Mesodermal cell (in vitro differentiated cells): ENCODE measurements at regions not wholly inside any gene's neighbourhood (a gene's known extent, or its start where the extent isn't known, plus 50 kb on each side); places are given as distances from the start of the nearest gene placed in this dataset.

Experiments
- H3K27ac ChIP-seq: 2 replicates; pipeline ENCODE4 v1.7.0; 2013; ENCODE audit warnings: mild to moderate bottlenecking, low read depth, low read length, moderate library complexity; ENCODE audit not compliant: severe bottlenecking
- H3K36me3 ChIP-seq: 2 replicates; pipeline ENCODE4 v1.7.1; 2013; ENCODE audit warnings: mild to moderate bottlenecking, low read length, moderate library complexity; ENCODE audit not compliant: control insufficient read depth, insufficient read depth
- H3K4me1 ChIP-seq: one replicate; pipeline ENCODE4 v1.7.1; 2013; ENCODE audit warnings: mild to moderate bottlenecking, low read length; ENCODE audit not compliant: insufficient read depth, control insufficient read depth, poor library complexity, severe bottlenecking
- H3K4me3 ChIP-seq: 2 replicates; pipeline ENCODE4 v1.7.0; 2013; ENCODE audit warnings: low read length, control low read depth, mild to moderate bottlenecking; ENCODE audit not compliant: insufficient read depth, poor library complexity, severe bottlenecking; ENCODE audit errors: extremely low read depth
- H3K9me3 ChIP-seq: 2 replicates; pipeline ENCODE4 v1.7.1; 2013; ENCODE audit warnings: mild to moderate bottlenecking, low read length, moderate library complexity; ENCODE audit not compliant: control insufficient read depth
- WGBS, 2 experiments: methylation state at CpG; one replicate each; pipeline ENCODE4 v1.1.5; 2013; ENCODE audit warnings: missing lambda C conversion rate in 2 of 2; ENCODE audit not compliant: insufficient coverage in 2 of 2; 5-methylcytosine and 5-hydroxymethylcytosine counted together

GRCh38 chr3:139870000-139870675, 64.8 kb upstream of the CLSTN2 start:
- Histone ChIP-seq H3K4me3 (no peak overlapping the region), H3K9me3 (no peaks in the 10 kb centered on the region), H3K36me3 (no peaks in the 10 kb centered on the region), H3K27ac (no peak overlapping the region), H3K4me1 (no peaks in the 10 kb centered on the region)
- 71 to 85% methylated on average over 2 of the region's 2 CpGs for WGBS, 2 experiments

DNA sequence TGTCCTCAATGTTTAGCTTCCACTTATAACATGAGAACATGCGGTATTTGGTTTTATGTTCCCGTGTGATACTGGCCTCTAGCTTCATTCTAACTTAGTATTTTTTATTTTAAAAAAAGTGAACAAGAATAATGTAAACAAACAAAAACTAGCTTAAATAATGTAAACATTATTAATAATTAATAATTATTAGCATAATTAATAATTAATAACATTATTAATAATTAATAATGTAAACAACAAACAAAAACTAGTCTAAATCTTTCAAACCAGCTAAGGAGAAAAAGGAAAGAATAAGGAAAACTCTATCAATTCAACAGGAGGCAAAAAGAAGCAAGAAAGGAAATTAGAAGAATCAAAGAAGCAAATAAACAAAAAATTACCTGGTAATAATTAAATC, 66.2 kb upstream of the CLSTN2 start:
- no CpG with 5 or more reads among the region's 2 CpGs for WGBS, 2 experiments
- Histone ChIP-seq H3K36me3 (no peaks in the 10 kb centered on the region), H3K9me3 (no peaks in the 10 kb centered on the region), H3K4me3 (no peak overlapping the region), H3K4me1 (no peaks in the 10 kb centered on the region), H3K27ac (no peak overlapping the region)

DNA sequence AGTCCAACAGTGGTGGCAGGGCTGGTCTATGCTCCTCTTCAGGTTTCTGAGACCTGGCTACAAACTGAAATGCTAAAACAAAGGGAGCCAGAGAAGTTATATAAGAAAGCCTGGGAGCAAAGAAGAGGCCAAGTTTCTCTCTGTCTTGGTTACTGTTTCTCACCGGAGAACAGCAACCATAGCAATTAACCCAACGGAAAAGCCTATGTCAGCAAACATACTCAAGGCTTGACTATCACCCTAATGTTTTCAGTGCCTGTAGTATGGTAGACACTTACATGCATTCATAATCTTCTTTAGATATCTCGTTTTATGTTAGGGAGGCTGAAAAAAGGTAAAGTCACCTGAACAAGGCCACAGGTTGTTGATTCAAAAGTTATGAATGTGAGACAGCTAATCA, 86.3 kb upstream of the CLSTN2 start:
- no peaks in the 10 kb centered on the region for H3K9me3 ChIP-seq
- WGBS, 2 experiments, result 100% methylated on average over 1 of the region's 3 CpGs; no CpG with 5 or more reads in 1 of the 2 experiments
- H3K4me3 ChIP-seq, result no peak overlapping the region
- H3K36me3 ChIP-seq, result no peaks in the 10 kb centered on the region
- no peaks in the 10 kb centered on the region for H3K4me1 ChIP-seq
- no peak overlapping the region for H3K27ac ChIP-seq

GRCh38 chr3:139846729-139847128, 88.3 kb upstream of the CLSTN2 start:
- no peak overlapping the region for H3K4me3 ChIP-seq
- 83 to 100% methylated on average over 1 of the region's 1 CpG for WGBS, 2 experiments
- H3K36me3 ChIP-seq, result no peaks in the 10 kb centered on the region
- H3K9me3 ChIP-seq, result no peaks in the 10 kb centered on the region
- H3K27ac ChIP-seq, result no peak overlapping the region
- H3K4me1 ChIP-seq, result no peaks in the 10 kb centered on the region

DNA sequence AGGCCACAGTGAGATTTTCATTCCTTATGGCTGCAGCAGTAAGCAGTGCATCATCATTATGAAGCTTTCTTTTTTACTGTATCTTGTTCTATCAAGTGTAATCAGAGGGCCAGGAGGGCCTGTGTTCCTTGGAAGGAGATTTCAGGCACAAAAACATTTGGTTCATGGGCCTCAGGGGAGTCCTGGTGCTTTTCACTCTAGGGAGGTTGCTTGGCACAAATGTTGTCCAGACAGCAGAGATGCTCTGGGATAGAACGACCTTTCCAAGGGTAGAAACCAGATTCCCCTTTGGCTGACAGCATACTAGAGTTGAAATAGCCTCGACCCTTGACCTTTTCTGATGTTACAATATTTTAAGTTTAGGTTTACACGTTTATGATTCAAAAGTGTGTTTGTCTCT, 95.3 kb upstream of the CLSTN2 start:
- Histone ChIP-seq H3K27ac (no peak overlapping the region), H3K4me1 (no peaks in the 10 kb centered on the region), H3K9me3 (no peaks in the 10 kb centered on the region), H3K4me3 (no peak overlapping the region), H3K36me3 (no peaks in the 10 kb centered on the region)
- 91 to 97% methylated on average over 2 to 3 of the region's 3 CpGs for WGBS, 2 experiments

- no peak overlapping the region for H3K27ac ChIP-seq
- no peak overlapping the region for H3K4me3 ChIP-seq
- no peaks in the 10 kb centered on the region for H3K4me1 ChIP-seq
- no peaks in the 10 kb centered on the region for H3K9me3 ChIP-seq
- no peaks in the 10 kb centered on the region for H3K36me3 ChIP-seq
- WGBS, 2 experiments, result 86% methylated on average over 1 of the region's 1 CpG; no CpG with 5 or more reads in 1 of the 2 experiments
Observed at GRCh38 chr3:139839014-139839413, 96.0 kb upstream of the CLSTN2 start.

DNA sequence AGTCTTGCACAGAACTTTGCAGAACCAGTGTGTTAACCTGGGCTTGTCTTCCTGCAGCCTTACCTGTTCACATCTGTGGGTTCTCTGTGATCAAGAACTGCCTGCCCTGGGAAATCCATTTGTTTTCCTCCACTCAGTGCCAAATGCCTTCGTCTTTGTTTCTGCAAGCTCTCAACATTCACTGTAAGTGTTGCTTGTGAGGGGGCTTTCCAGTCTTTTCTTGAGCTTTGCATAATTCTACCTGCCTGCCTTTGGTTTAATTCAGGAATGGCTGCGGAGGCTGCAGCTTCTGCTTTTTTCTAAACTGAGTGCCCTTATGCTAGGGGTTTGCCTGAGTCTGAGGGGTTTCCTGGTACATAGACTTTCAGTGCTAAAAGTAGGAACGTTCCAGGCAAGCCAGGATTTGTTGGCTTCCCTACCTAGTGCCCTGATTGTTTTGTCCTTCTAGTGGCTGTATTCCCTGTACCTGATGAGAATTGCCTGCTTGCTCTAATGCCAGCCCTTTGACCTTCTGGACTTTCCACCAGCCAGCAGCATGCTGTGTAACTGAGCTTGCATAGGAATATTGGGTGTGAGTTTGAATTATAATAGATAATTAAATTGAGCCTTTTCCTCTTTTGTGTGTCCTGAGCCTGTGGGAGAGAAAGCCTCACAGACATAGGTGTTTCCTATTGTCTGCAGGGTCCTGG, 96.6 kb upstream of the CLSTN2 start:
- H3K4me1 ChIP-seq, result no peaks in the 10 kb centered on the region
- H3K36me3 ChIP-seq, result no peaks in the 10 kb centered on the region
- H3K9me3 ChIP-seq, result no peaks in the 10 kb centered on the region
- no peak overlapping the region for H3K27ac ChIP-seq
- H3K4me3 ChIP-seq, result no peak overlapping the region
- WGBS, 2 experiments, result 80 to 83% methylated on average over 2 to 3 of the region's 3 CpGs

DNA sequence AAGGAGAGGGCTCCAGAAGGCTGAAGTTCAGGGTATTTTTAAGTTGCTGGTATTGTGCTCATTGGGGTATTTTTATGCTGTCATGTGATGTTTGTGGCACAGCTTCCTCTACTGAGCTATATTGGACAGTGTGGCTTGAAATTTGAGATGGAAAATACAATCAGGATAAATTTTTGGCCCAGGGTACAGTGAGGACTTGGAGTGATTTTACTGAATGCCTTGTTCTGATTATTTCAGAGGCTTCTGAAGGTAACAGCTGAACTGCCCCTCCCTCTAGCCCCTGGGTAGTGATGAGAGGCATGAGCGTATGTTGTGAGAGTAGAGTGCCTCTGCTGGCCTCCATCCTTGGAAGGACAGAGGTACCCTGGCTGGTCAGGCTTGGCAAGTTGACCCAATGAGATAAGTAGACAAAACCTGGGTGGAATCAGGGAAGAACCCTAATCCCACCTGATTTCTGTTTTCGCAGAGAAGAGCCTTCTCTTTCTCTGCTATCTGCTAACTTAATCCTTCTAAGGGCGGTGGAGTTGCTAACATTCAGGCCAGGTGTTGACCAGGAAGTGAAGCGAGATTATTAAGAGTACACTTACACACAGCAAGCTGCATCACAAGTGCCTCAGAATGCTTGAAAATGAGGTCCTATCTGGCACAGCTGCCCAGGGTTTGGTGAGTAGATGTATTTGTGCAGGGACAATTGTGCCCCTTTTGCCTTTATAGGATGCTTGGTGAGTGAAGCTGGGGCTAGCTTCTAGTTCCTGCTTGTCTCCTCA, 98.1 kb upstream of the CLSTN2 start:
- Histone ChIP-seq H3K4me1 (no peaks in the 10 kb centered on the region), H3K27ac (no peak overlapping the region), H3K36me3 (no peaks in the 10 kb centered on the region), H3K9me3 (no peaks in the 10 kb centered on the region), H3K4me3 (no peak overlapping the region)
- 100% methylated on average over 1 of the region's 4 CpGs; no CpG with 5 or more reads in 1 of the 2 experiments for WGBS, 2 experiments

DNA sequence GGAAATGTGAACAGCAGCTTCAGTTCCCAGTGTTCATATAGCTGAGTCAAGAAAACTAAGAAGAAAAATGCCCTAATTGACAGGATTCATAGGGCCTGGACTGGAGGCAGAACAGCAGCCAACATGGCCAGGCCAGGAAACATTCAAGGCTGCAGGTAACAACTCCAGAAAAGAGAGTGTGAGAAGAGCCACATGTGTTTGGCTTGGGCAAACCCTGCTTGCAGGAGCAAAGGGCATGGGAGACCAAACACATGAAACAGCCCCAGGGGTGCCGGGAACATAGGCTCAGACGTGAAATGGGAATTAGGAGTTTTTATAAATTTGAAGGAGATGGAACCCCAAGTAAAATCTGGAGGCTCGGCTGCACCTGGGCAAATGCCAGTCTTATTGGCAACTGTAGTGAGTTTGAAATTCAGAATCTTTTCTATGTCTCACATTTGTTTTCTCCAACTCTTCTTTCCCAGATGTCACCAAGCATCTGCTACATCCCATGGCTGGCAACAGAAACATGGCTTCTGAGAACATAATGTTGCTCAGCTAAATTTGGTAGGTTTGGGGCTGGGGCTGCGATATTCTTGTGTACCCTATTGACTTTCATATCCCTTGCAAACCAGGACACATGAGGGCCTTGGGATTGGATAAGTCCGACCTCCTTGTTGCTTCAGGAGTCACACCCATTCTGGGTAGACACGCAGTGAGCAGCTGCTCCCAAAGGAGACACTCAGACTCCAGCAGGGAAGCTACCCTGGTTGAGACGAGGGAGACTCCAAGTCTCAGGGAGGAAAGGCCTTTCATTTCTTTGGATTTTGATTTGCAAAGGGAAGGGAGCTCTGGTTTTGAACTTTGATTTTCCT, 98.9 kb upstream of the CLSTN2 start:
- Histone ChIP-seq H3K27ac (no peak overlapping the region), H3K4me3 (no peak overlapping the region), H3K9me3 (no peaks in the 10 kb centered on the region), H3K36me3 (no peaks in the 10 kb centered on the region), H3K4me1 (no peaks in the 10 kb centered on the region)
- WGBS, 2 experiments, result 93 to 95% methylated on average over 5 of the region's 7 CpGs

- WGBS, 2 experiments, result 60 to 88% methylated on average over 1 to 2 of the region's 4 CpGs
- Histone ChIP-seq H3K9me3 (no peaks in the 10 kb centered on the region), H3K36me3 (no peaks in the 10 kb centered on the region), H3K27ac (peak overlapping the region; percentile 33), H3K4me1 (no peaks in the 10 kb centered on the region), H3K4me3 (no peak overlapping the region)
Observed at GRCh38 chr3:139832998-139833397, 102.0 kb upstream of the CLSTN2 start.
